ENCODE measurements at regions not wholly inside any gene's neighbourhood (a gene's known extent, or its start where the extent isn't known, plus 50 kb on each side); places are given as distances from the start of the nearest gene placed in this dataset.

DNA sequence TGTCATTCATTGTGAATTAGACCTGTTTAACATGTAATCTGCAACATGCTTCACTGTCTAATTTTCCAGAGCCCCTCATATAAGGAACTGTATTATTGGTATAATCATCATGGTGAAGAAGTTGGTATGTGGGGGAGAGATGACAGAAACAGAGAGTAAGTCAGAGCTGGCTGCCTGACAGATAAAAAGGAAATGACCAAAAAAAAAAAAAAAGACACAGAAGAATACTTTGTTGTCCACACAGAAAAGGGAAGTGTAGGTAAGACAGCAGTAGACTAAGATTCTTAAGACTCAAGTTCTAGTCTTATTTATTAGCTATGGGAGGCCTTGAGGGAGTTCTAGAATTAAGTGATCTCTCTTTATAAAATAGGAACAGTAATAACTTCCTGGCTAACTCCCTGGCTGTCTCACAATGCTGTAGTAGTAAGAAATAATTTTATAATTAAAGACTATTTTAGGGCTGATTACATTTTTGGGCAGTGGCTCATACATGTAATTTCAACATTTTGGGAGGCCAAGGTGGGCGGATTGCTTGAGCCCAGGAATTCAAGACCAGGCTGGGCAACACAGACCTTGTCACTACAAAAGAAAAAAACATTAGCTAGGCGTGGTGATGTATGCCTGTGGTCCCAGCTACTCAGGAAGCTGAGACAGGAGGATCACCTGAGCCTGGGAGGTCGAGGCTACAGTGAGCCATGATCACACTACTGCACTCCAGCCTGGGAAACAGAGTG is 102.5 kb downstream of the PRL start:
- Histone ChIP-seq H4K91ac (ENCODE audit: low read depth, low read length) (no peak overlapping the region), H3K4me2 (ENCODE audit: low read length) (no peak overlapping the region), H3K9me3 (ENCODE audit: insufficient read depth, low read depth, low read length) (no peaks in the 10 kb centered on the region), H2AK5ac (ENCODE audit: low read length) (no peak overlapping the region), H4K12ac (ENCODE audit: low read depth, low read length) (no peak overlapping the region), H3K79me1 (ENCODE audit: low read length) (no peaks in the 10 kb centered on the region), H3K27me3 (ENCODE audit: insufficient read depth, low read length) (no peaks in the 10 kb centered on the region), H3K4me1 (ENCODE audit: control insufficient read depth in 1 of 2, insufficient read depth in 2 of 2, low read length in 2 of 2) (no peaks in the 10 kb centered on the region), H3K14ac (ENCODE audit: low read length) (no peak overlapping the region), H4K8ac (ENCODE audit: low read depth, low read length) (no peak overlapping the region), H3K18ac (ENCODE audit: low read length) (no peak overlapping the region), H2BK120ac (ENCODE audit: insufficient read depth, low read length, poor library complexity) (no peak overlapping the region), H3K4me3 (ENCODE audit: low read depth, low read length) (no peak overlapping the region), H2BK5ac (ENCODE audit: low read depth, low read length, poor library complexity) (no peak overlapping the region), H3K23ac (ENCODE audit: low read length) (no peak overlapping the region), H3K79me2 (ENCODE audit: control insufficient read depth, insufficient read depth, low read length, poor library complexity) (no peaks in the 10 kb centered on the region), H3K27ac (ENCODE audit: low read depth, low read length) (no peak overlapping the region), H3K4ac (ENCODE audit: low read depth, low read length) (no peak overlapping the region), H3K36me3 (ENCODE audit: control insufficient read depth in 1 of 2, insufficient read depth in 2 of 2, low read length in 2 of 2) (peaks cover 3 to 7% of the 10 kb centered on the region in 2 experiments), H3K9ac (ENCODE audit: low read length) (no peak overlapping the region), H2BK12ac (ENCODE audit: low read length) (no peak overlapping the region), H2AFZ (ENCODE audit: insufficient read depth, low read length, poor library complexity) (no peak overlapping the region)
- DNase-seq: no peak
- no CpG with 5 or more reads among the region's 3 CpGs for WGBS (ENCODE audit: extremely low coverage, insufficient coverage, insufficient read length)

DNA sequence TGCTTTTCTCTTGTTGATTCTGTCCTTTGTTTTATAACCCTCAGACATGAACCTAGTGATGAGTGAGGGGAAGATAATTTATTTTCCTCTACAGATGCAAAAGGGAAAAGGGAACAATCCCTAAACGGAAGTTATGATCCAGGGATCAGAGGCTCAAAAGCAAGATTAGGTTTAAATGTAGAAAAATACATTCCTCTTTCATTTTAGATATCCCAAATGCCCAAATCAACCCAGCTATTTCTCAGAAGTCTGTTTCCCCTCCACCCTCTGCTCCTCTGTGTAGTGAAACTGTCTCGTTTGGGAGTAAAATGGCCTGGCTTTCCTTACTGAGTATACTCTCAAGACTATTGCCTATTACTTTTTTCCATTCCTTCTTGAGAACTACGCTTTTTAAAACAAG is 97.1 kb downstream of the PRL start:
- no peak overlapping the region for H3K4me2 ChIP-seq (ENCODE audit: low read length)
- no peak overlapping the region for H3K4ac ChIP-seq (ENCODE audit: low read depth, low read length)
- H3K4me1 ChIP-seq (ENCODE audit: control insufficient read depth in 1 of 2, insufficient read depth in 2 of 2, low read length in 2 of 2): no peaks in the 10 kb centered on the region
- H2BK120ac ChIP-seq (ENCODE audit: insufficient read depth, low read length, poor library complexity): no peak overlapping the region
- no CpG with 5 or more reads among the region's 3 CpGs for WGBS (ENCODE audit: extremely low coverage, insufficient coverage, insufficient read length)
- no peak overlapping the region for H2AFZ ChIP-seq (ENCODE audit: insufficient read depth, low read length, poor library complexity)
- H2AK5ac ChIP-seq (ENCODE audit: low read length): no peak overlapping the region
- H3K23ac ChIP-seq (ENCODE audit: low read length): no peak overlapping the region
- no peaks in the 10 kb centered on the region for H3K79me1 ChIP-seq (ENCODE audit: low read length)
- H3K14ac ChIP-seq (ENCODE audit: low read length): no peak overlapping the region
- no peak overlapping the region for H4K12ac ChIP-seq (ENCODE audit: low read depth, low read length)
- no peak overlapping the region for H3K27ac ChIP-seq (ENCODE audit: low read depth, low read length)
- no peak for DNase-seq
- no peak overlapping the region for H3K4me3 ChIP-seq (ENCODE audit: low read depth, low read length)
- no peak overlapping the region for H4K8ac ChIP-seq (ENCODE audit: low read depth, low read length)
- H2BK12ac ChIP-seq (ENCODE audit: low read length): no peak overlapping the region
- no peak overlapping the region for H2BK5ac ChIP-seq (ENCODE audit: low read depth, low read length, poor library complexity)
- H3K18ac ChIP-seq (ENCODE audit: low read length): no peak overlapping the region
- H4K91ac ChIP-seq (ENCODE audit: low read depth, low read length): no peak overlapping the region
- H3K36me3 ChIP-seq (ENCODE audit: control insufficient read depth in 1 of 2, insufficient read depth in 2 of 2, low read length in 2 of 2): peaks cover 4 to 5% of the 10 kb centered on the region in 2 experiments
- no peaks in the 10 kb centered on the region for H3K9me3 ChIP-seq (ENCODE audit: insufficient read depth, low read depth, low read length)
- no peaks in the 10 kb centered on the region for H3K27me3 ChIP-seq (ENCODE audit: insufficient read depth, low read length)
- no peaks in the 10 kb centered on the region for H3K79me2 ChIP-seq (ENCODE audit: control insufficient read depth, insufficient read depth, low read length, poor library complexity)
- H3K9ac ChIP-seq (ENCODE audit: low read length): no peak overlapping the region

- no peak overlapping the region for H4K8ac ChIP-seq (ENCODE audit: low read depth, low read length)
- H4K91ac ChIP-seq (ENCODE audit: low read depth, low read length): no peak overlapping the region
- no peak overlapping the region for H2BK5ac ChIP-seq (ENCODE audit: low read depth, low read length, poor library complexity)
- no peak for DNase-seq
- no peak overlapping the region for H3K4me2 ChIP-seq (ENCODE audit: low read length)
- H2BK12ac ChIP-seq (ENCODE audit: low read length): no peak overlapping the region
- no peak overlapping the region for H2AFZ ChIP-seq (ENCODE audit: insufficient read depth, low read length, poor library complexity)
- no peaks in the 10 kb centered on the region for H3K27me3 ChIP-seq (ENCODE audit: insufficient read depth, low read length)
- H3K4ac ChIP-seq (ENCODE audit: low read depth, low read length): no peak overlapping the region
- H3K79me2 ChIP-seq (ENCODE audit: control insufficient read depth, insufficient read depth, low read length, poor library complexity): no peaks in the 10 kb centered on the region
- H3K4me1 ChIP-seq (ENCODE audit: control insufficient read depth in 1 of 2, insufficient read depth in 2 of 2, low read length in 2 of 2): no peaks in the 10 kb centered on the region
- no peak overlapping the region for H3K18ac ChIP-seq (ENCODE audit: low read length)
- H3K14ac ChIP-seq (ENCODE audit: low read length): no peak overlapping the region
- H4K12ac ChIP-seq (ENCODE audit: low read depth, low read length): no peak overlapping the region
- H3K27ac ChIP-seq (ENCODE audit: low read depth, low read length): no peak overlapping the region
- no peaks in the 10 kb centered on the region for H3K79me1 ChIP-seq (ENCODE audit: low read length)
- H2AK5ac ChIP-seq (ENCODE audit: low read length): no peak overlapping the region
- H3K23ac ChIP-seq (ENCODE audit: low read length): no peak overlapping the region
- peak overlapping the region; percentile 56 for H3K9ac ChIP-seq (ENCODE audit: low read length)
- H3K36me3 ChIP-seq (ENCODE audit: control insufficient read depth in 1 of 2, insufficient read depth in 2 of 2, low read length in 2 of 2): peaks cover 0 to 2% of the 10 kb centered on the region in 2 experiments
- no CpG with 5 or more reads among the region's 6 CpGs for WGBS (ENCODE audit: extremely low coverage, insufficient coverage, insufficient read length)
- H3K4me3 ChIP-seq (ENCODE audit: low read depth, low read length): no peak overlapping the region
- no peak overlapping the region for H2BK120ac ChIP-seq (ENCODE audit: insufficient read depth, low read length, poor library complexity)
- H3K9me3 ChIP-seq (ENCODE audit: insufficient read depth, low read depth, low read length): no peaks in the 10 kb centered on the region
These were observed 92.7 kb downstream of the PRL start for GRCh38 chr6:22204153-22204552.

DNA sequence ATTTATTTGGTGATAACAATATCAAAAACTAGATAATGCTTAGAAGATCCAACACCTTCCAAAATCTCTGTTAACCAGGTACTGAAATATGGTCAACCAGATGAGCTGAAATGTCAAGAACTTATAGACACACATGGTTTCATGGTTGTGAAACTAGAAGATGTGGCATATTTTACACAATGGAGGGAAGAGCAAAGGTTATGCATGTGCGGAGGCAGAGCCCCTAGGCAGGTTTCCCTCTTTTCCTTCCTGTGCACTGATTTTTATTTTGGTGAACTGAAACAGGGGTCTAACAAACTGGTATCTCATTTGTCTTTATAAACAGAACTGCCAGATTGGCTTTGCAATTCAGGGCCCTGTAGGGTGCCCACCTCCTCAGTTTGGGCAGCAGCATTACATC is 91.6 kb downstream of the PRL start:
- Histone ChIP-seq H3K23ac (ENCODE audit: low read length) (no peak overlapping the region), H3K4me1 (ENCODE audit: control insufficient read depth in 1 of 2, insufficient read depth in 2 of 2, low read length in 2 of 2) (no peaks in the 10 kb centered on the region), H3K14ac (ENCODE audit: low read length) (no peak overlapping the region), H4K12ac (ENCODE audit: low read depth, low read length) (no peak overlapping the region), H2AK5ac (ENCODE audit: low read length) (no peak overlapping the region), H3K4me3 (ENCODE audit: low read depth, low read length) (no peak overlapping the region), H3K79me1 (ENCODE audit: low read length) (no peaks in the 10 kb centered on the region), H3K18ac (ENCODE audit: low read length) (no peak overlapping the region), H3K4me2 (ENCODE audit: low read length) (no peak overlapping the region), H3K27me3 (ENCODE audit: insufficient read depth, low read length) (no peaks in the 10 kb centered on the region), H3K79me2 (ENCODE audit: control insufficient read depth, insufficient read depth, low read length, poor library complexity) (no peaks in the 10 kb centered on the region), H2BK120ac (ENCODE audit: insufficient read depth, low read length, poor library complexity) (no peak overlapping the region), H3K9me3 (ENCODE audit: insufficient read depth, low read depth, low read length) (no peaks in the 10 kb centered on the region), H4K8ac (ENCODE audit: low read depth, low read length) (no peak overlapping the region), H3K36me3 (ENCODE audit: control insufficient read depth in 1 of 2, insufficient read depth in 2 of 2, low read length in 2 of 2) (peaks cover 0 to 2% of the 10 kb centered on the region in 2 experiments), H3K4ac (ENCODE audit: low read depth, low read length) (no peak overlapping the region), H2AFZ (ENCODE audit: insufficient read depth, low read length, poor library complexity) (no peak overlapping the region), H2BK12ac (ENCODE audit: low read length) (no peak overlapping the region), H4K91ac (ENCODE audit: low read depth, low read length) (no peak overlapping the region), H2BK5ac (ENCODE audit: low read depth, low read length, poor library complexity) (no peak overlapping the region), H3K27ac (ENCODE audit: low read depth, low read length) (no peak overlapping the region), H3K9ac (ENCODE audit: low read length) (no peak overlapping the region)
- no peak for DNase-seq
- WGBS (ENCODE audit: extremely low coverage, insufficient coverage, insufficient read length): no CpG with 5 or more reads among the region's 1 CpG

All from trophoblast cell (in vitro differentiated cells and primary cell).